Endodermal cell (in vitro differentiated cells): ENCODE measurements at regions not wholly inside any gene's neighbourhood (a gene's known extent, or its start where the extent isn't known, plus 50 kb on each side); places are given as distances from the start of the nearest gene placed in this dataset.
A peak's percentile ranks its signal among the peaks of the same experiment; 100 is the strongest.

Experiments used
- DNase-seq: peaks from one replicate; pipeline ENCODE4 v3.0.0-alpha.2; 2017
- H3K27ac ChIP-seq: 2 replicates; pipeline ENCODE4 v1.5.1; 2013; ENCODE audit warnings: mild to moderate bottlenecking, low read depth, low read length, moderate library complexity
- H3K27me3 ChIP-seq: 2 replicates; pipeline ENCODE4 v1.6.1; 2013; ENCODE audit warnings: mild to moderate bottlenecking, low read length, moderate library complexity; ENCODE audit not compliant: insufficient read depth, control insufficient read depth, poor library complexity, severe bottlenecking
- H3K36me3 ChIP-seq: 2 replicates; pipeline ENCODE4 v1.7.0; 2013; ENCODE audit warnings: mild to moderate bottlenecking, low read length, moderate library complexity; ENCODE audit not compliant: control insufficient read depth, insufficient read depth
- H3K4me1 ChIP-seq: one replicate; pipeline ENCODE4 v1.7.0; 2013; ENCODE audit warnings: low read length; ENCODE audit not compliant: control insufficient read depth, insufficient read depth
- H3K4me3 ChIP-seq: 2 replicates; pipeline ENCODE4 v1.5.1; 2013; ENCODE audit warnings: mild to moderate bottlenecking, low read length, moderate library complexity
- H3K9ac ChIP-seq: 2 replicates; pipeline ENCODE4 v1.6.1; 2013; ENCODE audit warnings: mild to moderate bottlenecking, low read length, moderate library complexity; ENCODE audit not compliant: poor library complexity, severe bottlenecking; ENCODE audit errors: extremely low read depth
- H3K9me3 ChIP-seq: 2 replicates; pipeline ENCODE4 v1.6.1; 2013; ENCODE audit warnings: mild to moderate bottlenecking, low read length, moderate library complexity; ENCODE audit not compliant: control insufficient read depth
- H3K27ac Mint-ChIP-seq: 2 replicates; pipeline ENCODE4 v1.8.0; 2020; ENCODE audit warnings: mixed read lengths
- H3K27me3 Mint-ChIP-seq: 2 replicates; pipeline ENCODE4 v1.8.0; 2021; ENCODE audit warnings: mild to moderate bottlenecking, mixed read lengths; ENCODE audit not compliant: insufficient read depth
- H3K36me3 Mint-ChIP-seq: 2 replicates; pipeline ENCODE4 v1.8.0; 2020; ENCODE audit warnings: low read depth, mixed read lengths
- H3K4me1 Mint-ChIP-seq: 2 replicates; pipeline ENCODE4 v1.8.0; 2020; ENCODE audit warnings: mixed read lengths
- H3K4me3 Mint-ChIP-seq: 2 replicates; pipeline ENCODE4 v1.8.0; 2020; ENCODE audit warnings: mild to moderate bottlenecking, moderate library complexity, mixed read lengths
- H3K9me3 Mint-ChIP-seq: 2 replicates; pipeline ENCODE4 v1.8.0; 2020; ENCODE audit warnings: mild to moderate bottlenecking, mixed read lengths
- CTCF ChIP-seq: fragments of 200-600 bp; sonication (generic); conservative IDR thresholded peaks from 2 replicates; pipeline ENCODE4 v1.5.0; 2021; ENCODE audit warnings: antibody characterized with exemption, mild to moderate bottlenecking
- WGBS, 2 experiments: methylation state at CpG; one replicate each; pipeline versions ENCODE4 v1.1.5 to v1.1.7; 2013; ENCODE audit warnings: missing lambda C conversion rate in 2 of 2, mixed read lengths in 1 of 2; ENCODE audit not compliant: insufficient coverage in 1 of 2, insufficient read length in 1 of 2; 5-methylcytosine and 5-hydroxymethylcytosine counted together

- H3K27ac Mint-ChIP-seq = no peak overlapping the region
- H3K36me3 ChIP-seq = no peaks in the 10 kb centered on the region
- peaks cover 18% of the 10 kb centered on the region for H3K4me1 Mint-ChIP-seq
- H3K9me3 ChIP-seq = no peaks in the 10 kb centered on the region
- peaks cover 3% of the 10 kb centered on the region for H3K4me1 ChIP-seq
- WGBS, 2 experiments = 45 to 65% methylated on average over 6 to 7 of the region's 7 CpGs
- no peak overlapping the region for H3K27ac ChIP-seq
- no peak for TF ChIP-seq CTCF
- H3K27me3 ChIP-seq = peaks cover 28% of the 10 kb centered on the region
- no peak overlapping the region for H3K4me3 Mint-ChIP-seq
- H3K9ac ChIP-seq = no peak overlapping the region
- H3K9me3 Mint-ChIP-seq = no peaks in the 10 kb centered on the region
- peaks cover 5% of the 10 kb centered on the region for H3K27me3 Mint-ChIP-seq
- peak; percentile 79 for DNase-seq
- H3K36me3 Mint-ChIP-seq = no peaks in the 10 kb centered on the region
- H3K4me3 ChIP-seq = no peak overlapping the region
Measured at GRCh38 chr2:129479892-129480291, 499.6 kb upstream of the RAB6C start.

- H3K27me3 ChIP-seq = peaks cover 28% of the 10 kb centered on the region
- no peak overlapping the region for H3K4me3 Mint-ChIP-seq
- H3K36me3 Mint-ChIP-seq = no peaks in the 10 kb centered on the region
- no peak for TF ChIP-seq CTCF
- H3K27ac Mint-ChIP-seq = no peak overlapping the region
- H3K9ac ChIP-seq = no peak overlapping the region
- no peak overlapping the region for H3K4me3 ChIP-seq
- H3K27ac ChIP-seq = no peak overlapping the region
- peaks cover 18% of the 10 kb centered on the region for H3K4me1 Mint-ChIP-seq
- no peaks in the 10 kb centered on the region for H3K9me3 ChIP-seq
- no peaks in the 10 kb centered on the region for H3K36me3 ChIP-seq
- no peak for DNase-seq
- H3K4me1 ChIP-seq = peaks cover 3% of the 10 kb centered on the region
- 94 to 100% methylated on average over 3 of the region's 3 CpGs for WGBS, 2 experiments
- no peaks in the 10 kb centered on the region for H3K9me3 Mint-ChIP-seq
- peaks cover 8% of the 10 kb centered on the region for H3K27me3 Mint-ChIP-seq
Measured at GRCh38 chr2:129480790-129481189, 498.7 kb upstream of the RAB6C start.

- no peak overlapping the region for H3K4me3 ChIP-seq
- no peak overlapping the region for H3K9ac ChIP-seq
- no peak for TF ChIP-seq CTCF
- no peak overlapping the region for H3K4me3 Mint-ChIP-seq
- H3K27me3 ChIP-seq = peaks cover 28% of the 10 kb centered on the region
- no peak overlapping the region for H3K27ac Mint-ChIP-seq
- no peaks in the 10 kb centered on the region for H3K36me3 ChIP-seq
- H3K36me3 Mint-ChIP-seq = no peaks in the 10 kb centered on the region
- no peaks in the 10 kb centered on the region for H3K9me3 Mint-ChIP-seq
- no peak overlapping the region for H3K27ac ChIP-seq
- WGBS, 2 experiments = 82 to 87% methylated on average over 3 to 7 of the region's 7 CpGs
- H3K4me1 Mint-ChIP-seq = peaks cover 18% of the 10 kb centered on the region
- no peaks in the 10 kb centered on the region for H3K9me3 ChIP-seq
- DNase-seq = no peak
- H3K27me3 Mint-ChIP-seq = peaks cover 8% of the 10 kb centered on the region
- peaks cover 3% of the 10 kb centered on the region for H3K4me1 ChIP-seq
Measured at GRCh38 chr2:129481306-129482219, 497.9 kb upstream of the RAB6C start.
